NCI-H510A treated with DMSO at 0.1 percent for 48 hours (cell line): ENCODE measurements at regions not wholly inside any gene's neighbourhood (a gene's known extent, or its start where the extent isn't known, plus 50 kb on each side); places are given as distances from the start of the nearest gene placed in this dataset.

Experiments used
- DNase-seq: peaks from one replicate; lab custom pipeline; 2025; lab: John Stamatoyannopoulos, UW

GRCh38 chr1:14441302-14441741 lies 157.2 kb upstream of the KAZN start:
- no peak for DNase-seq

GRCh38 chr1:14442669-14443068 lies 155.8 kb upstream of the KAZN start:
- no peak for DNase-seq

- no peak for DNase-seq
Measured at GRCh38 chr1:14443164-14443787, 155.2 kb upstream of the KAZN start.

- no peak for DNase-seq
Measured at GRCh38 chr1:14451217-14451616, 147.3 kb upstream of the KAZN start.

- DNase-seq, result no peak
Measured at GRCh38 chr1:14452551-14452950, 145.9 kb upstream of the KAZN start.

- no peak for DNase-seq
Measured at GRCh38 chr1:14460173-14460572, 138.3 kb upstream of the KAZN start.

- no peak for DNase-seq
Measured at GRCh38 chr1:14462851-14463250, 135.6 kb upstream of the KAZN start.

- DNase-seq, result peak; percentile 70
Measured at GRCh38 chr1:14466006-14466405, 132.5 kb upstream of the KAZN start.

GRCh38 chr1:14467112-14467511 lies 131.4 kb upstream of the KAZN start:
- DNase-seq, result no peak

- no peak for DNase-seq
Measured at GRCh38 chr1:14468751-14469150, 129.7 kb upstream of the KAZN start.

- no peak for DNase-seq
Measured at GRCh38 chr1:14470802-14471201, 127.7 kb upstream of the KAZN start.

GRCh38 chr1:14474856-14475255 lies 123.6 kb upstream of the KAZN start:
- DNase-seq, result no peak

GRCh38 chr1:14476170-14476955 lies 122.1 kb upstream of the KAZN start:
- no peak for DNase-seq

- no peak for DNase-seq
Measured at GRCh38 chr1:14478120-14478519, 120.4 kb upstream of the KAZN start.

GRCh38 chr1:14479865-14480264 lies 118.6 kb upstream of the KAZN start:
- DNase-seq, result no peak

GRCh38 chr1:14482784-14483450 lies 115.6 kb upstream of the KAZN start:
- no peak for DNase-seq

GRCh38 chr1:14485285-14485684 lies 113.2 kb upstream of the KAZN start:
- DNase-seq, result no peak

GRCh38 chr1:14486401-14487201 lies 111.9 kb upstream of the KAZN start:
- DNase-seq, result no peak

- no peak for DNase-seq
Measured at GRCh38 chr1:14487671-14488070, 110.8 kb upstream of the KAZN start.

GRCh38 chr1:14494911-14495310 lies 103.6 kb upstream of the KAZN start:
- no peak for DNase-seq

GRCh38 chr1:14495381-14495780 lies 103.1 kb upstream of the KAZN start:
- DNase-seq, result no peak

GRCh38 chr1:14495996-14496395 lies 102.5 kb upstream of the KAZN start:
- no peak for DNase-seq
